ENCODE measurements at regions not wholly inside any gene's neighbourhood (a gene's known extent, or its start where the extent isn't known, plus 50 kb on each side); places are given as distances from the start of the nearest gene placed in this dataset.

DNA sequence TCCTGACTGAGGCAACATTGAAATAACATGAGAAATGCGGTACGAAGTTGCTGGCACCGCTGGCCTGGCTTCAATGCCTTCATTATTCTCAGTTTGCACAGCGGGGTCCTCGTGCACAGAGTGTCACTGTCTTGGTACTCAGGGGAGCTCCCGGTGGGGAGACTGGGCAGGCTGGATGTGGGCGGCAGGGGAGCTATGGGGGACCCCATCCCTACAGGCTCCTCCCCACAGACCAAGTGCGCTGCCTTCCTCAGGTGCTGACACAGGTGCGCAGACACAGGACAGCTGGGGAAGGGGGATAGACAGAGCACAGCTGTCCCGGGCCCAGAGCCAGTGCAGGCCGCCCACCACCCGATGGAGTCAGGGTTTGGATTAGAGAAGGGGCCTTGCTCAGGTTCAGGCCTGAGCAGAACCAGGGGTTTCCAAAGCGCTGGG, 270.1 kb downstream of the ADGRD1 start:
- Histone ChIP-seq H3K4me2 (ENCODE audit: low read depth, low read length) (no peak overlapping the region), H3K18ac (ENCODE audit: low read depth, low read length) (no peak overlapping the region), H3K36me3 (ENCODE audit: control insufficient read depth, insufficient read depth, low read length) (no peaks in the 10 kb centered on the region), H4K20me1 (ENCODE audit: insufficient read depth, low read length) (no peaks in the 10 kb centered on the region), H3K4ac (ENCODE audit: low read depth, low read length) (no peak overlapping the region), H3K27me3 (ENCODE audit: control insufficient read depth, insufficient read depth, low read length) (no peaks in the 10 kb centered on the region), H4K5ac (ENCODE audit: low read depth, low read length) (no peak overlapping the region), H2BK20ac (ENCODE audit: low read depth, low read length) (no peak overlapping the region), H2BK15ac (ENCODE audit: low read depth, low read length) (no peak overlapping the region), H3K27ac (ENCODE audit: insufficient read depth, low read length) (no peak overlapping the region), H3K9ac (ENCODE audit: low read depth, low read length) (no peak overlapping the region), H3K9me1 (ENCODE audit: insufficient read depth, low read length) (no peaks in the 10 kb centered on the region), H3K23ac (ENCODE audit: low read depth, low read length) (no peak overlapping the region), H4K8ac (ENCODE audit: low read depth in 2 of 2, low read length in 2 of 2) (no peak overlapping the region), H3K79me1 (ENCODE audit: low read depth in 1 of 2, low read length in 2 of 2) (no peaks in the 10 kb centered on the region), H3K14ac (replicated peaks; ENCODE audit: low read depth, low read length) (no peak overlapping the region), H2AK5ac (ENCODE audit: low read depth, low read length) (no peak overlapping the region), H4K91ac (ENCODE audit: insufficient read depth, low read depth, low read length) (no peak overlapping the region), H3K9me3 (ENCODE audit: control insufficient read depth, insufficient read depth, low read length) (peaks cover 39% of the 10 kb centered on the region), H2BK120ac (ENCODE audit: low read depth, low read length) (no peak overlapping the region), H3K4me3 (ENCODE audit: insufficient read depth, low read depth, low read length) (no peak overlapping the region), H2AK9ac (replicated peaks; ENCODE audit: low read depth, low read length, poor library complexity) (no peak overlapping the region), H2AFZ (replicated peaks; ENCODE audit: low read length, poor library complexity) (no peak overlapping the region), H3K56ac (ENCODE audit: extremely low read depth, insufficient read depth, low read length) (no peak overlapping the region), H3K4me1 (ENCODE audit: control insufficient read depth, insufficient read depth, low read length) (no peaks in the 10 kb centered on the region), H2BK5ac (ENCODE audit: low read depth, low read length, poor library complexity, severe bottlenecking) (no peak overlapping the region)
- dilution Hi-C loops (cut with HindIII; ENCODE audit: low sequenced_read_pairs, unreplicated experiment) (no loop called here), in situ Hi-C loops (cut with MboI; ENCODE audit: low sequenced_read_pairs) (no loop called here), intact Hi-C loops (cut with micrococcal nuclease) (no loop called here)
- TF ChIP-seq MXI1 (IDR thresholded peaks at IDR 0.05; ENCODE audit: borderline replicate concordance, low read depth, low read length) = no peak
- TF ChIP-seq MAFK (IDR thresholded peaks at IDR 0.05; ENCODE audit: low read depth, low read length) = no peak
- no peak for TF ChIP-seq CHD1 (IDR thresholded peaks at IDR 0.05; ENCODE audit: low read depth, low read length)
- no peak for TF ChIP-seq POLR2A (IDR thresholded peaks at IDR 0.05; ENCODE audit: low read depth, low read length)
- TF ChIP-seq SMC3 (IDR thresholded peaks at IDR 0.05; ENCODE audit: low read depth, low read length) = no peak
- TF ChIP-seq RFX5 (IDR thresholded peaks at IDR 0.05; ENCODE audit: low read depth, low read length) = no peak
- TF ChIP-seq, protein P1, sequence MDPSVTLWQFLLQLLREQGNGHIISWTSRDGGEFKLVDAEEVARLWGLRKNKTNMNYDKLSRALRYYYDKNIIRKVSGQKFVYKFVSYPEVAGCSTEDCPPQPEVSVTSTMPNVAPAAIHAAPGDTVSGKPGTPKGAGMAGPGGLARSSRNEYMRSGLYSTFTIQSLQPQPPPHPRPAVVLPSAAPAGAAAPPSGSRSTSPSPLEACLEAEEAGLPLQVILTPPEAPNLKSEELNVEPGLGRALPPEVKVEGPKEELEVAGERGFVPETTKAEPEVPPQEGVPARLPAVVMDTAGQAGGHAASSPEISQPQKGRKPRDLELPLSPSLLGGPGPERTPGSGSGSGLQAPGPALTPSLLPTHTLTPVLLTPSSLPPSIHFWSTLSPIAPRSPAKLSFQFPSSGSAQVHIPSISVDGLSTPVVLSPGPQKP (IDR thresholded peaks at IDR 0.05; ENCODE audit: borderline replicate concordance, low read depth, low read length) = no peak
- no peak for TF ChIP-seq NFE2L2 (IDR thresholded peaks at IDR 0.05; ENCODE audit: low read depth, low read length)
- no peak for TF ChIP-seq RAD21 (IDR thresholded peaks at IDR 0.05; ENCODE audit: low read length)
- TF ChIP-seq RCOR1 (IDR thresholded peaks at IDR 0.05; ENCODE audit: insufficient replicate concordance, low read length) = no peak
- TF ChIP-seq MAZ (IDR thresholded peaks at IDR 0.05; ENCODE audit: borderline replicate concordance, low read depth, low read length) = no peak
- TF ChIP-seq, protein P2, sequence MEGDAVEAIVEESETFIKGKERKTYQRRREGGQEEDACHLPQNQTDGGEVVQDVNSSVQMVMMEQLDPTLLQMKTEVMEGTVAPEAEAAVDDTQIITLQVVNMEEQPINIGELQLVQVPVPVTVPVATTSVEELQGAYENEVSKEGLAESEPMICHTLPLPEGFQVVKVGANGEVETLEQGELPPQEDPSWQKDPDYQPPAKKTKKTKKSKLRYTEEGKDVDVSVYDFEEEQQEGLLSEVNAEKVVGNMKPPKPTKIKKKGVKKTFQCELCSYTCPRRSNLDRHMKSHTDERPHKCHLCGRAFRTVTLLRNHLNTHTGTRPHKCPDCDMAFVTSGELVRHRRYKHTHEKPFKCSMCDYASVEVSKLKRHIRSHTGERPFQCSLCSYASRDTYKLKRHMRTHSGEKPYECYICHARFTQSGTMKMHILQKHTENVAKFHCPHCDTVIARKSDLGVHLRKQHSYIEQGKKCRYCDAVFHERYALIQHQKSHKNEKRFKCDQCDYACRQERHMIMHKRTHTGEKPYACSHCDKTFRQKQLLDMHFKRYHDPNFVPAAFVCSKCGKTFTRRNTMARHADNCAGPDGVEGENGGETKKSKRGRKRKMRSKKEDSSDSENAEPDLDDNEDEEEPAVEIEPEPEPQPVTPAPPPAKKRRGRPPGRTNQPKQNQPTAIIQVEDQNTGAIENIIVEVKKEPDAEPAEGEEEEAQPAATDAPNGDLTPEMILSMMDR (conservative IDR thresholded peaks at IDR 0.05; ENCODE audit: low read depth, low read length) = no peak
- TF ChIP-seq, protein P3, sequence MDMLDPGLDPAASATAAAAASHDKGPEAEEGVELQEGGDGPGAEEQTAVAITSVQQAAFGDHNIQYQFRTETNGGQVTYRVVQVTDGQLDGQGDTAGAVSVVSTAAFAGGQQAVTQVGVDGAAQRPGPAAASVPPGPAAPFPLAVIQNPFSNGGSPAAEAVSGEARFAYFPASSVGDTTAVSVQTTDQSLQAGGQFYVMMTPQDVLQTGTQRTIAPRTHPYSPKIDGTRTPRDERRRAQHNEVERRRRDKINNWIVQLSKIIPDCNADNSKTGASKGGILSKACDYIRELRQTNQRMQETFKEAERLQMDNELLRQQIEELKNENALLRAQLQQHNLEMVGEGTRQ (IDR thresholded peaks at IDR 0.05; ENCODE audit: low read depth, low read length) = no peak
- TF ChIP-seq FOS (IDR thresholded peaks at IDR 0.05; ENCODE audit: low read depth, low read length) = no peak
- BruUV-seq (replicated peaks) = no TSS peak
- ChIA-PET CTCF (no interaction called here), POLR2A (ENCODE audit: unreplicated experiment) (no interaction called here)
- no peak for DNase-seq
- 90% methylated on average over 3 of the region's 13 CpGs; no CpG with 5 or more reads in 1 of the 2 experiments for WGBS, 2 experiments (ENCODE audit: extremely low coverage in 2 of 2, insufficient read length in 1 of 2)
- ATAC-seq (ENCODE audit: low read depth) = no peak

Measured in IMR-90 (cell line).